Pancreas (tissue), 10 donors: ENCODE measurements at regions not wholly inside any gene's neighbourhood (a gene's known extent, or its start where the extent isn't known, plus 50 kb on each side); places are given as distances from the start of the nearest gene placed in this dataset.
"Not testable (repeated sequence)": the region's sequence is repeated elsewhere in the genome, so short reads cannot be mapped to it uniquely, and the experiment has no call there.

ENCODE experiments used
- ATAC-seq, 4 donors: fragments of 200-7000 bp; cut with Tn5 transposase; one replicate each; pipeline versions ENCODE4 v1.8.0 to v1.9.1; 2020; ENCODE audit warnings: mild to moderate bottlenecking in 4 of 4, moderate library complexity in 4 of 4
- DNase-seq, 6 donors: peaks; one replicate each; pipeline ENCODE4 v3.0.0-alpha.2; 2020
- FAIRE-seq: peaks from 2 replicates; lab custom pipeline; 2012; peaks lifted over from hg19 to GRCh38; lab: Jason Lieb, UNC
- H3K27ac ChIP-seq, 4 donors: fragments of 200-600 bp; sonication (generic); 1 replicate in 3 of 4; 2 replicates in 1 of 4; pipeline versions ENCODE4 v1.5.0 to v1.8.0; 2020
- H3K27me3 ChIP-seq, 4 donors: fragments of 200-600 bp; one replicate each; pipeline ENCODE4 v1.8.0; 2021
- H3K36me3 ChIP-seq, 3 donors: fragments of 200-600 bp; sonication (generic) in 1 of 3; one replicate each; pipeline versions ENCODE4 v1.5.0 to v1.8.0; 2020 to 2021
- H3K4me1 ChIP-seq, 3 donors: fragments of 200-600 bp; one replicate each; pipeline ENCODE4 v1.8.0; 2021
- H3K4me3 ChIP-seq, 4 donors: fragments of 200-600 bp; sonication (generic) in 2 of 4; one replicate each; pipeline versions ENCODE4 v1.5.0 to v1.8.0; 2020 to 2021
- H3K9me3 ChIP-seq, 4 donors: fragments of 200-600 bp; one replicate each; pipeline ENCODE4 v1.8.0; 2021
- CTCF ChIP-seq, 4 donors: fragments of 200-600 bp; sonication (generic) in 3 of 4; IDR thresholded peaks; one replicate each; pipeline versions ENCODE4 v1.5.0 to v1.8.0; 2021; ENCODE audit warnings: antibody characterized with exemption in 4 of 4
- WGBS, 2 donors: extraction: QIAGEN DNeasy Blood & Tissue Kit; methylation state at CpG; one replicate each; pipeline ENCODE4 v1.1.7; 2013; 5-methylcytosine and 5-hydroxymethylcytosine counted together
- intact Hi-C, 3 donors: fragments of 100-400 bp; cut with DNase I; formaldehyde crosslinking; loops; one replicate each; pipeline versions ENCODE4 v1.11.1 to v1.14.2; 2022
- donor health status: healthy with polysubstance abuse.
- donor health status: DM: no; HTN: no; CAD: no; lungs with moderate emphysema.
- donor health status: DM: no; HTN: no; CAD: no.
- donor health status: control.
- donor health status: control.
- donor health status: Bipolar disorder and iron deficiency.
- donor health status: DM: yes; HTN: yes; CAD: no.
- donor health status: DM: no; HTN: no; CAD: no.
- donor health status: DM: no; HTN: no; CAD: no.
- donor health status: DM: yes; HTN: yes; CAD: no.

GRCh38 chr6:163701762-163702161 lies 287.2 kb downstream of the QKI start:
- intact Hi-C loops = no loop called here
- no peaks in the 10 kb centered on the region for H3K4me1 ChIP-seq
- no peak overlapping the region for H3K27ac ChIP-seq
- no peak overlapping the region for H3K4me3 ChIP-seq
- peaks cover 0 to 4% (median 0%) of the 10 kb centered on the region in 4 donors for H3K27me3 ChIP-seq
- FAIRE-seq = no peak
- no peaks in the 10 kb centered on the region for H3K9me3 ChIP-seq
- WGBS, 2 donors = 74 to 83% methylated on average over 4 of the region's 4 CpGs
- TF ChIP-seq CTCF (IDR thresholded peaks at IDR 0.05) = no peak
- H3K36me3 ChIP-seq = no peaks in the 10 kb centered on the region
- ATAC-seq = peak in 1 of 4 donors; percentile 47
- DNase-seq = no peak

- Histone ChIP-seq H3K27ac (no peak overlapping the region), H3K4me1 (peaks cover 7 to 12% (median 11%) of the 10 kb centered on the region in 3 donors), H3K27me3 (peaks cover 0 to 4% (median 0%) of the 10 kb centered on the region in 4 donors), H3K36me3 (no peaks in the 10 kb centered on the region), H3K4me3 (no peak overlapping the region), H3K9me3 (no peaks in the 10 kb centered on the region)
- DNase-seq (no peak), FAIRE-seq (no peak), ATAC-seq (peak in 1 of 4 donors; percentile 39)
- TF ChIP-seq CTCF (IDR thresholded peaks at IDR 0.05) = no peak
- WGBS, 2 donors = 52 to 83% methylated on average over 3 of the region's 3 CpGs
- intact Hi-C loops = no loop called here
Measured at GRCh38 chr6:163698086-163698485, 283.6 kb downstream of the QKI start.

GRCh38 chr6:163696311-163696710 lies 281.8 kb downstream of the QKI start:
- H3K4me3 ChIP-seq, H3K27ac ChIP-seq, H3K36me3 ChIP-seq, H3K27me3 ChIP-seq, H3K9me3 ChIP-seq, FAIRE-seq, DNase-seq, intact Hi-C loops: not testable (repeated sequence)
- 82 to 87% methylated on average over 4 of the region's 4 CpGs for WGBS, 2 donors
- ATAC-seq = peak in 2 of 4 donors; percentile 35 to 62
- H3K4me1 ChIP-seq = peaks cover 7 to 12% (median 11%) of the 10 kb centered on the region in 3 donors

GRCh38 chr6:163695414-163695864 lies 280.9 kb downstream of the QKI start:
- Histone ChIP-seq H3K4me1 (peaks cover 7 to 12% (median 11%) of the 10 kb centered on the region in 3 donors), H3K27ac (no peak overlapping the region), H3K9me3 (no peaks in the 10 kb centered on the region), H3K27me3 (peaks cover 0 to 4% (median 0%) of the 10 kb centered on the region in 4 donors), H3K4me3 (no peak overlapping the region), H3K36me3 (no peaks in the 10 kb centered on the region)
- no peak for TF ChIP-seq CTCF (IDR thresholded peaks at IDR 0.05)
- ATAC-seq (peak in 2 of 4 donors; percentile 36 to 57), DNase-seq (no peak), FAIRE-seq (no peak)
- intact Hi-C loops = no loop called here
- WGBS, 2 donors = 18 to 20% methylated on average over 8 of the region's 8 CpGs

- Histone ChIP-seq H3K27ac (no peak overlapping the region), H3K4me1 (peaks cover 7 to 12% (median 11%) of the 10 kb centered on the region in 3 donors), H3K36me3 (no peaks in the 10 kb centered on the region), H3K9me3 (no peaks in the 10 kb centered on the region), H3K4me3 (no peak overlapping the region), H3K27me3 (no peaks in the 10 kb centered on the region)
- 19 to 30% methylated on average over 6 of the region's 6 CpGs for WGBS, 2 donors
- intact Hi-C loops = no loop called here
- FAIRE-seq = no peak
- ATAC-seq = peak in 1 of 4 donors; percentile 45
- no peak for DNase-seq
- no peak for TF ChIP-seq CTCF (IDR thresholded peaks at IDR 0.05)
Measured at GRCh38 chr6:163694988-163695398, 280.5 kb downstream of the QKI start.
